ENCODE measurements at regions not wholly inside any gene's neighbourhood (a gene's known extent, or its start where the extent isn't known, plus 50 kb on each side); places are given as distances from the start of the nearest gene placed in this dataset.

DNA sequence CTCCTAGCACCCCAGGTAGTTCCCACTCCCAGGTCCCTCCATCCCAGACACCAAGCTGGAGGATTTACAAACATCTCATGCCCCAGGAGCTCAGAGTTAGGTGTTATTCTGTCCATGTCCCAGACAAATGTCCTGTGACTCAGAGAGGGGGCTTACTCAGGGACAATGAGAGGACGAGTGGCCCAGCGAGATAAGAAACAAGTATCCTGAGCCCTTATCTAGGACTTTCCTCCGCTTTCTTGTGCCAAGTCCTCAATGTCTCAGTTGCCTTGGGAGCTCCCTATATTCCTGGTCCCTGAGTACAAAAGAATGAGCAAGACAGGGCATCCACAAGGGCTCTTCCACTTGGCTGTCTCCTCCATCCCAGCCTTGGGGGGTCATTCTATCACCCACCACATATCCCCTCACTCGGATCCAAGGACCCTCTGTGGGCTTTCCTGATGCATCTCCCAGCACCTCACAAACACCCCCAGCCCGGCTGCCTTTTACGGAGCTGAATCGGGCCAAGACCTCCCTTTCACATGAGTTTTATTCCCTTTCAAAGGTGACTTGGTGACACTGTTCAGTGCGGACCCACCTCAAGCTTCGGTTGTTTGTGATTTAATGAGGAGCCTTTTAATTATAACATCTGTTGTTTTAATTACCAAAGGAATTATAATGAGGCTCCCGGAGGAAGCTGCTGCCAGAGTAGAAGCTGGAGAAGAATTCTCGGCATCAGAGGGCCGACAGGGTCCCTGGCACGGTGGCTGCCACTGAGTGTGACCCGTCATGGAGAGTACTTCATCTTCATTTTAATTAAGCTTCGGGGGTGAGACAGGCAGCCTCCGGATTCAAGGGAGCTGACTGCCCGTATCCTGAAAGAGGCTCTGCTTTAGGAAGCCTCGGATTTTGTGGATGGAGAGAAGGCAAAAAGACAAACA is 121.5 kb downstream of the WSCD1 start:
- peaks cover 0 to 5% (median 0%) of the 10 kb centered on the region in 4 experiments; a peak in 3 of 7 replicates for H3K4me1 ChIP-seq (replicated peaks in 1 of 4; ENCODE audit: control insufficient read depth in 3 of 4, insufficient read depth in 4 of 4, low read length in 3 of 4)

More for the DNA sequence above, 121.5 kb downstream of the WSCD1 start:
- H3K4me2 ChIP-seq (ENCODE audit: insufficient read depth in 1 of 2, low read depth in 2 of 2, low read length in 2 of 2) = no peak overlapping the region
- no peaks in the 10 kb centered on the region for H3K27me3 ChIP-seq (replicated peaks in 1 of 4; ENCODE audit: control insufficient read depth in 3 of 4, extremely low read depth in 1 of 4, insufficient read depth in 3 of 4, low read length in 3 of 4)
- H3K79me2 ChIP-seq (ENCODE audit: control insufficient read depth in 1 of 2, insufficient read depth in 2 of 2, low read length in 2 of 2) = no peaks in the 10 kb centered on the region
- H4K20me1 ChIP-seq (replicated peaks in 1 of 2; ENCODE audit: control insufficient read depth in 1 of 2, insufficient read depth in 2 of 2, low read length in 2 of 2) = no peaks in the 10 kb centered on the region
- H3K27ac ChIP-seq (ENCODE audit: low read depth, low read length) = no peak overlapping the region
- ChIA-PET POLR2A (ENCODE audit: partially characterized antibody) (no interaction called here), CTCF (ENCODE audit: partially characterized antibody) (interaction anchor here (0.6 to 1.3 kb wide), 3 partner anchors 85 to 398 kb away, joined by 3 to 5 read pairs (median 4); no protein-coding TSS in a partner anchor)
- TF ChIP-seq JUND (IDR thresholded peaks at IDR 0.05; ENCODE audit: low read length) (no peak), RBBP5 (IDR thresholded peaks at IDR 0.05; ENCODE audit: borderline replicate concordance, low read depth, low read length) (no peak), CTBP2 (IDR thresholded peaks at IDR 0.05; ENCODE audit: borderline replicate concordance, insufficient read depth, insufficient read length, low read length) (no peak), ASH2L (IDR thresholded peaks at IDR 0.05; ENCODE audit: low read length) (no peak), GTF2F1 (IDR thresholded peaks at IDR 0.05; ENCODE audit: borderline replicate concordance, low read depth, low read length) (no peak), BRCA1 (IDR thresholded peaks at IDR 0.05; ENCODE audit: low read depth, low read length) (no peak), EP300 (IDR thresholded peaks at IDR 0.05; ENCODE audit: borderline replicate concordance in 1 of 2, low read depth in 2 of 2, low read length in 2 of 2) (no peak), TBP (IDR thresholded peaks at IDR 0.05; ENCODE audit: low read depth, low read length) (no peak), POU5F1 (IDR thresholded peaks at IDR 0.05; ENCODE audit: low read depth, low read length) (no peak), YY1 (IDR thresholded peaks at IDR 0.05; ENCODE audit: low read depth, low read length) (no peak)
- peaks cover 0 to 5% of the 10 kb centered on the region in 2 experiments; a peak in 2 of 4 replicates for H3K9me3 ChIP-seq (ENCODE audit: insufficient read depth in 2 of 2, low read depth in 1 of 2, low read length in 1 of 2)
- no peak overlapping the region; the same call in 1 of the 2 replicates for H4K8ac ChIP-seq (ENCODE audit: extremely low read depth, insufficient read depth, low read length)
- H3K79me1 ChIP-seq (ENCODE audit: low read depth, low read length) = no peaks in the 10 kb centered on the region
- no peak overlapping the region for H2BK5ac ChIP-seq (ENCODE audit: low read depth, low read length)
- H4K91ac ChIP-seq (replicated peaks; ENCODE audit: insufficient read length, low read length) = no peak overlapping the region
- H4K5ac ChIP-seq (ENCODE audit: insufficient read length, low read depth, low read length) = no peak overlapping the region
- H2BK12ac ChIP-seq (ENCODE audit: low read depth, low read length) = no peak overlapping the region
- H3K9ac ChIP-seq (replicated peaks in 1 of 4; ENCODE audit: extremely low read depth in 1 of 4, low read depth in 3 of 4, low read length in 3 of 4) = no peak overlapping the region
- peaks cover 6% of the 10 kb centered on the region; the same call in 1 of the 2 replicates for H3K23me2 ChIP-seq (ENCODE audit: low read depth, low read length)
- H2BK20ac ChIP-seq (ENCODE audit: low read length) = no peak overlapping the region
- no peak overlapping the region for H2BK15ac ChIP-seq (ENCODE audit: low read length)
- no peak for FAIRE-seq
- no peak overlapping the region for H3K14ac ChIP-seq (ENCODE audit: insufficient read length)
- no peak overlapping the region for H2AK5ac ChIP-seq (ENCODE audit: low read depth, low read length)
- no peak overlapping the region for H3K23ac ChIP-seq (ENCODE audit: insufficient read length)
- no peak overlapping the region for H3K18ac ChIP-seq (ENCODE audit: extremely low read depth, low read length)
- no peak overlapping the region for H3K4me3 ChIP-seq (ENCODE audit: extremely low read depth in 1 of 4, insufficient read depth in 2 of 4, low read depth in 3 of 4, low read length in 4 of 4)
- DNase-seq (ENCODE audit: low read depth in 1 of 2, low spot score in 2 of 2) = no peak
- no peaks in the 10 kb centered on the region for H3K36me3 ChIP-seq (ENCODE audit: control insufficient read depth in 2 of 4, insufficient read depth in 4 of 4, low read length in 3 of 4)
- no peak overlapping the region for H3K4ac ChIP-seq (replicated peaks; ENCODE audit: insufficient read length, low read depth, low read length)
- no peak overlapping the region for H2BK120ac ChIP-seq (replicated peaks; ENCODE audit: low read depth, low read length)
- WGBS, 2 experiments (ENCODE audit: extremely low coverage in 1 of 2, insufficient coverage in 1 of 2, insufficient read length in 1 of 2, insufficient replicate concordance in 2 of 2, low coverage in 1 of 2, low lambda C conversion rate in 2 of 2, missing lambda C conversion rate in 1 of 2) = 90% methylated on average over 18 of the region's 18 CpGs; no CpG with 5 or more reads in 1 of the 2 experiments
- no peak overlapping the region for H2AFZ ChIP-seq (ENCODE audit: low read length)
- H3K56ac ChIP-seq (replicated peaks; ENCODE audit: insufficient read length, low read depth, low read length) = no peak overlapping the region

Measured in H1 (cell line).